A673 (cell line): ENCODE measurements at regions not wholly inside any gene's neighbourhood (a gene's known extent, or its start where the extent isn't known, plus 50 kb on each side); places are given as distances from the start of the nearest gene placed in this dataset.

Experiments used
- BruUV-seq: library from RNA; stranded (reverse); fragments of 400-500 nt; replicated peaks from 2 replicates; lab custom pipeline; 2021; lab: Mats Ljungman, UMichigan
- CTCF ChIA-PET: fragments of 300-600 bp; sonication (Branson Sonifier 250); formaldehyde crosslinking; loops from one replicate; lab custom pipeline; 2022; ENCODE audit warnings: antibody characterized with exemption; lab: Charles Lee
- POLR2A ChIA-PET: fragments of 300-600 bp; sonication (Branson Sonifier 250); formaldehyde crosslinking; loops from one replicate; lab custom pipeline; 2022; ENCODE audit warnings: antibody characterized with exemption; ENCODE audit not compliant: low non-redundant PET; lab: Charles Lee
- DNase-seq: peaks from one replicate; pipeline ENCODE4 v3.0.0-alpha.2; 2015; ENCODE audit warnings: low spot score
- H3K27ac ChIP-seq: fragments of 200-600 bp; sonication (generic); 2 replicates; pipeline ENCODE4 v1.5.1; 2016; ENCODE audit warnings: mixed run types, low read depth, mild to moderate bottlenecking, mixed read lengths, antibody characterized with exemption, low read length; ENCODE audit not compliant: poor library complexity, severe bottlenecking
- H3K27me3 ChIP-seq: fragments of 200-600 bp; sonication (generic); replicated peaks from 2 replicates; pipeline ENCODE4 v1.6.1; 2017; ENCODE audit warnings: mixed run types, low read depth, mild to moderate bottlenecking, mixed read lengths, antibody characterized with exemption, low read length; ENCODE audit not compliant: insufficient read depth, poor library complexity
- H3K36me3 ChIP-seq: fragments of 200-600 bp; sonication (generic); 2 replicates; pipeline ENCODE4 v1.6.1; 2016; ENCODE audit warnings: mixed run types, mild to moderate bottlenecking, mixed read lengths, antibody characterized with exemption, low read length; ENCODE audit not compliant: insufficient read depth, poor library complexity, severe bottlenecking
- H3K4me1 ChIP-seq: fragments of 200-600 bp; sonication (generic); 2 replicates; pipeline ENCODE4 v1.6.1; 2017; ENCODE audit warnings: mixed run types, mild to moderate bottlenecking, mixed read lengths, antibody characterized with exemption, low read length; ENCODE audit not compliant: insufficient read depth, poor library complexity, severe bottlenecking
- H3K4me3 ChIP-seq: fragments of 200-600 bp; sonication (generic); 2 replicates; pipeline ENCODE4 v1.5.1; 2016; ENCODE audit warnings: low read depth, mixed run types, mild to moderate bottlenecking, mixed read lengths, low read length; ENCODE audit not compliant: poor library complexity, severe bottlenecking
- H3K9me3 ChIP-seq: fragments of 200-600 bp; sonication (generic); 2 replicates; pipeline ENCODE4 v1.6.1; 2016; ENCODE audit warnings: mixed run types, low read depth, mild to moderate bottlenecking, mixed read lengths, antibody characterized with exemption, low read length; ENCODE audit not compliant: poor library complexity, severe bottlenecking
- CTCF ChIP-seq: fragments of 300-800, 200-600 bp; sonication (generic); conservative IDR thresholded peaks from 2 replicates; pipeline ENCODE4 v1.5.1; 2017; ENCODE audit warnings: low read depth, mild to moderate bottlenecking, antibody characterized with exemption, low read length, moderate library complexity, mixed read lengths
- EZH2 ChIP-seq: fragments of 200-600 bp; sonication (generic); IDR thresholded peaks from 2 replicates; pipeline ENCODE4 v1.6.1; 2017; ENCODE audit warnings: borderline replicate concordance, low read depth, mild to moderate bottlenecking, mixed read lengths, antibody characterized with exemption, low read length; ENCODE audit not compliant: poor library complexity, severe bottlenecking
- intact Hi-C: fragments of 100-400 bp; cut with micrococcal nuclease; formaldehyde crosslinking; loops from one replicate; pipeline ENCODE4 v1.10.0; 2022; ENCODE audit not compliant: unreplicated experiment

GRCh38 chr14:54252072-54252730 lies 144.6 kb upstream of the CDKN3 start:
- no peaks in the 10 kb centered on the region for H3K36me3 ChIP-seq
- intact Hi-C loops: no loop called here
- POLR2A ChIA-PET: no interaction called here
- no peak for TF ChIP-seq EZH2
- TF ChIP-seq CTCF: no peak
- CTCF ChIA-PET: no interaction called here
- no TSS peak for BruUV-seq
- H3K4me3 ChIP-seq: no peak overlapping the region
- peaks cover 50% of the 10 kb centered on the region for H3K27me3 ChIP-seq
- no peaks in the 10 kb centered on the region for H3K9me3 ChIP-seq
- no peak overlapping the region for H3K27ac ChIP-seq
- H3K4me1 ChIP-seq: no peaks in the 10 kb centered on the region
- DNase-seq: no peak

DNA sequence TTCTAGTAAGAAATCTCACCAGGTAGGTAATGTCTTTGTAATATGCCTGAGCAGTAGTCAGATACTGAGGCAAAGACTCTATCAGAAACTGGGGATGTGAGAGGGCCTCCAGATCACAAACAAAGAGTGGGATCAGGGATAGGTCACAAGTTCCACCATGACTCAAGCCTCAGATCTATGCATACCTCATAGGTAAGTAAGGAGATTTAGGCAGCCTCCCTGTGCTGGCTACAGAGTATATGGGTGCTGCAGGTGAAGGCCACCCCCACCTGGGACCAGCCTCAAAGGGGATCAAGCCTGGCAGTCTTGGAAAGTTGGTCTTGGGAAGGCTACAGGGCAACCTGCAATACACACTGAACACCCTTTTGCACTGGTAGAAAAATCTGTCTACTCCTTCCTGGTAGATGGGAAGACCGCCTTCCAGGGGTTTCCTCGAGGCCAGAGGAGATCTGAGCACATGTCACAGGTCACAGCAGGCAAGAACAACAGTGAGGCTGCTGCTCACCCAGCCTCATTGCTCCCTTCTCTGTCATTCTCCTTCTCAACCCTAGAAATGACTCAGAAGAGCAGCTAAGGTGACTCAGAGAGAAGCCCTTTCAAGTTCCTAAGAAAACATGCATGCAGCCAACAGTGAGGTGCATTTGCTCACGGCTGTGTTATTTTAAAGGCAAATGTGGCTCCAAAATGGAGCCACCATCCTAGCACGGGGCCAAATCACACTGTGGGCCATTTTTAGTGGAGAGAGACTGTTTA lies 143.4 kb upstream of the CDKN3 start:
- intact Hi-C loops: no loop called here
- POLR2A ChIA-PET: no interaction called here
- no TSS peak for BruUV-seq
- H3K9me3 ChIP-seq: no peaks in the 10 kb centered on the region
- no peaks in the 10 kb centered on the region for H3K36me3 ChIP-seq
- H3K4me1 ChIP-seq: no peaks in the 10 kb centered on the region
- no peak for DNase-seq
- TF ChIP-seq CTCF (no peak), EZH2 (no peak)
- peaks cover 42% of the 10 kb centered on the region for H3K27me3 ChIP-seq
- CTCF ChIA-PET: interaction anchor here (0.6 kb wide), 1 partner anchor 252 kb away, joined by 5 read pairs; no protein-coding TSS in a partner anchor
- no peak overlapping the region for H3K27ac ChIP-seq
- no peak overlapping the region for H3K4me3 ChIP-seq

GRCh38 chr14:54256156-54256555 lies 140.7 kb upstream of the CDKN3 start:
- CTCF ChIA-PET: no interaction called here
- H3K4me1 ChIP-seq: no peaks in the 10 kb centered on the region
- BruUV-seq: no TSS peak
- no peaks in the 10 kb centered on the region for H3K36me3 ChIP-seq
- intact Hi-C loops: no loop called here
- H3K27me3 ChIP-seq: peaks cover 18% of the 10 kb centered on the region
- POLR2A ChIA-PET: no interaction called here
- TF ChIP-seq EZH2: no peak
- no peak for TF ChIP-seq CTCF
- no peak overlapping the region for H3K27ac ChIP-seq
- no peak for DNase-seq
- H3K4me3 ChIP-seq: no peak overlapping the region
- no peaks in the 10 kb centered on the region for H3K9me3 ChIP-seq
